ENCODE measurements at regions not wholly inside any gene's neighbourhood (a gene's known extent, or its start where the extent isn't known, plus 50 kb on each side); places are given as distances from the start of the nearest gene placed in this dataset.
A peak's percentile ranks its signal among the peaks of the same experiment; 100 is the strongest.

GRCh38 chr15:29420188-29420587 lies 150.6 kb upstream of the NSMCE3 start:
- DNase-seq: no peak

- DNase-seq: no peak
These were observed 149.3 kb upstream of the NSMCE3 start for GRCh38 chr15:29418931-29419330.

- DNase-seq: no peak
These were observed 148.6 kb upstream of the NSMCE3 start for GRCh38 chr15:29418178-29418577.

GRCh38 chr15:29411299-29411698 lies 141.7 kb upstream of the NSMCE3 start:
- no peak for DNase-seq

GRCh38 chr15:29410338-29410737 lies 140.7 kb upstream of the NSMCE3 start:
- peak; percentile 3 for DNase-seq

- DNase-seq: no peak
These were observed 140.3 kb upstream of the NSMCE3 start for GRCh38 chr15:29409890-29410289.

- no peak for DNase-seq
These were observed 135.9 kb upstream of the NSMCE3 start for GRCh38 chr15:29405564-29405963.

GRCh38 chr15:29403772-29404171 lies 134.2 kb upstream of the NSMCE3 start:
- DNase-seq: no peak

- no peak for DNase-seq
These were observed 132.0 kb upstream of the NSMCE3 start for GRCh38 chr15:29401644-29402043.

GRCh38 chr15:29400701-29401100 lies 131.1 kb upstream of the NSMCE3 start:
- no peak for DNase-seq

GRCh38 chr15:29398907-29399306 lies 129.3 kb upstream of the NSMCE3 start:
- DNase-seq: no peak

- DNase-seq: no peak
These were observed 126.7 kb upstream of the NSMCE3 start for GRCh38 chr15:29396176-29396811.

- DNase-seq: no peak
These were observed 123.8 kb upstream of the NSMCE3 start for GRCh38 chr15:29393443-29393842.

GRCh38 chr15:29392358-29392757 lies 122.7 kb upstream of the NSMCE3 start:
- DNase-seq: no peak

GRCh38 chr15:29390051-29390450 lies 120.4 kb upstream of the NSMCE3 start:
- no peak for DNase-seq

GRCh38 chr15:29386523-29386922 lies 116.9 kb upstream of the NSMCE3 start:
- no peak for DNase-seq

- DNase-seq: no peak
These were observed 113.7 kb upstream of the NSMCE3 start for GRCh38 chr15:29383367-29383766.

GRCh38 chr15:29382862-29383261 lies 113.2 kb upstream of the NSMCE3 start:
- no peak for DNase-seq

GRCh38 chr15:29380466-29380865 lies 110.8 kb upstream of the NSMCE3 start:
- no peak for DNase-seq

- no peak for DNase-seq
These were observed 110.0 kb upstream of the NSMCE3 start for GRCh38 chr15:29379647-29380046.

- no peak for DNase-seq
These were observed 107.5 kb upstream of the NSMCE3 start for GRCh38 chr15:29377161-29377560.

- no peak for DNase-seq
These were observed 107.0 kb upstream of the NSMCE3 start for GRCh38 chr15:29376590-29376989.

GRCh38 chr15:29369261-29369660 lies 99.6 kb upstream of the NSMCE3 start:
- DNase-seq: no peak

GRCh38 chr15:29364426-29365078 lies 94.9 kb upstream of the NSMCE3 start:
- peak; percentile 69 for DNase-seq

GRCh38 chr15:29361560-29361959 lies 91.9 kb upstream of the NSMCE3 start:
- no peak for DNase-seq

Data from EL (cell line).